Astrocyte of the cerebellum (primary cell): ENCODE measurements at regions not wholly inside any gene's neighbourhood (a gene's known extent, or its start where the extent isn't known, plus 50 kb on each side); places are given as distances from the start of the nearest gene placed in this dataset.

Experiments
- DNase-seq: peaks from one replicate; pipeline ENCODE4 v3.0.0-alpha.2; 2011; ENCODE audit warnings: low read depth
- H3K4me3 ChIP-seq: 2 replicates; pipeline ENCODE4 v1.5.1; 2011; ENCODE audit warnings: mild to moderate bottlenecking, low read depth, low read length, moderate library complexity
- CTCF ChIP-seq: IDR thresholded peaks from 2 replicates; pipeline ENCODE4 v1.5.1; 2012; ENCODE audit warnings: low read length, low read depth, moderate library complexity, mild to moderate bottlenecking; ENCODE audit errors: missing control alignments
- in situ Hi-C: cut with HindIII; loops from 2 replicates; pipeline ENCODE4 v1.10.0; 2017; ENCODE audit warnings: low sequenced_read_pairs

- no peak for TF ChIP-seq CTCF
- in situ Hi-C loops: no loop called here
- H3K4me3 ChIP-seq: no peak overlapping the region
- no peak for DNase-seq
Observed at GRCh38 chr12:128012110-128012509, 254.9 kb upstream of the TMEM132C start.

- no peak for TF ChIP-seq CTCF
- no peak for DNase-seq
- H3K4me3 ChIP-seq: no peak overlapping the region
- in situ Hi-C loops: no loop called here
Observed at GRCh38 chr12:128015276-128015675, 251.7 kb upstream of the TMEM132C start.

GRCh38 chr12:128018067-128018466, 248.9 kb upstream of the TMEM132C start:
- no peak for DNase-seq
- in situ Hi-C loops: no loop called here
- no peak overlapping the region for H3K4me3 ChIP-seq
- TF ChIP-seq CTCF: no peak

- TF ChIP-seq CTCF: no peak
- H3K4me3 ChIP-seq: no peak overlapping the region
- in situ Hi-C loops: no loop called here
- no peak for DNase-seq
Observed at GRCh38 chr12:128019996-128020544, 246.9 kb upstream of the TMEM132C start.

GRCh38 chr12:128021561-128021960, 245.4 kb upstream of the TMEM132C start:
- no peak overlapping the region for H3K4me3 ChIP-seq
- no peak for DNase-seq
- in situ Hi-C loops: no loop called here
- no peak for TF ChIP-seq CTCF

GRCh38 chr12:128025589-128026245, 241.3 kb upstream of the TMEM132C start:
- in situ Hi-C loops: no loop called here
- no peak overlapping the region for H3K4me3 ChIP-seq
- TF ChIP-seq CTCF: no peak
- DNase-seq: no peak
